ENCODE measurements at regions not wholly inside any gene's neighbourhood (a gene's known extent, or its start where the extent isn't known, plus 50 kb on each side); places are given as distances from the start of the nearest gene placed in this dataset.
"Not testable (repeated sequence)": the region's sequence is repeated elsewhere in the genome, so short reads cannot be mapped to it uniquely, and the experiment has no call there.

- no peak for DNase-seq (ENCODE audit: low read depth in 3 of 3, low spot score in 2 of 3)
Observed at GRCh38 chr3:64438812-64439211, 213.5 kb upstream of the PRICKLE2 start.

- DNase-seq (ENCODE audit: low read depth in 3 of 3, low spot score in 2 of 3), result no peak
Observed at GRCh38 chr3:64438066-64438465, 212.8 kb upstream of the PRICKLE2 start.

- no peak for DNase-seq (ENCODE audit: low read depth in 3 of 3, low spot score in 2 of 3)
Observed at GRCh38 chr3:64437131-64437530, 211.9 kb upstream of the PRICKLE2 start.

- not testable (repeated sequence) for DNase-seq (ENCODE audit: low read depth in 3 of 3, low spot score in 2 of 3)
Observed at GRCh38 chr3:64435023-64435422, 209.8 kb upstream of the PRICKLE2 start.

- no peak for DNase-seq (ENCODE audit: low read depth in 3 of 3, low spot score in 2 of 3)
Observed at GRCh38 chr3:64432870-64433269, 207.6 kb upstream of the PRICKLE2 start.

GRCh38 chr3:64431526-64432091 is 206.3 kb upstream of the PRICKLE2 start:
- DNase-seq (ENCODE audit: low read depth in 3 of 3, low spot score in 2 of 3), result no peak

GRCh38 chr3:64427671-64428070 is 202.4 kb upstream of the PRICKLE2 start:
- no peak for DNase-seq (ENCODE audit: low read depth in 3 of 3, low spot score in 2 of 3)

- no peak for DNase-seq (ENCODE audit: low read depth in 3 of 3, low spot score in 2 of 3)
Observed at GRCh38 chr3:64426551-64426950, 201.3 kb upstream of the PRICKLE2 start.

- DNase-seq (ENCODE audit: low read depth in 3 of 3, low spot score in 2 of 3), result no peak
Observed at GRCh38 chr3:64422932-64423331, 197.7 kb upstream of the PRICKLE2 start.

- DNase-seq (ENCODE audit: low read depth in 3 of 3, low spot score in 2 of 3), result no peak
Observed at GRCh38 chr3:64422192-64422591, 196.9 kb upstream of the PRICKLE2 start.

GRCh38 chr3:64417816-64418215 is 192.6 kb upstream of the PRICKLE2 start:
- no peak for DNase-seq (ENCODE audit: low read depth in 3 of 3, low spot score in 2 of 3)

- DNase-seq (ENCODE audit: low read depth in 3 of 3, low spot score in 2 of 3), result no peak
Observed at GRCh38 chr3:64414043-64414442, 188.8 kb upstream of the PRICKLE2 start.

GRCh38 chr3:64411101-64411500 is 185.8 kb upstream of the PRICKLE2 start:
- DNase-seq (ENCODE audit: low read depth in 3 of 3, low spot score in 2 of 3), result no peak

- no peak for DNase-seq (ENCODE audit: low read depth in 3 of 3, low spot score in 2 of 3)
Observed at GRCh38 chr3:64410226-64410625, 185.0 kb upstream of the PRICKLE2 start.

GRCh38 chr3:64408770-64409169 is 183.5 kb upstream of the PRICKLE2 start:
- DNase-seq (ENCODE audit: low read depth in 3 of 3, low spot score in 2 of 3), result no peak

- DNase-seq (ENCODE audit: low read depth in 3 of 3, low spot score in 2 of 3), result no peak
Observed at GRCh38 chr3:64406271-64406670, 181.0 kb upstream of the PRICKLE2 start.

GRCh38 chr3:64405211-64405835 is 180.1 kb upstream of the PRICKLE2 start:
- no peak for DNase-seq (ENCODE audit: low read depth in 3 of 3, low spot score in 2 of 3)

- DNase-seq (ENCODE audit: low read depth in 3 of 3, low spot score in 2 of 3), result no peak
Observed at GRCh38 chr3:64400706-64401105, 175.4 kb upstream of the PRICKLE2 start.

- peak; percentile 39 to 68 (median 53) for DNase-seq (ENCODE audit: low read depth in 3 of 3, low spot score in 2 of 3)
Observed at GRCh38 chr3:64399205-64399800, 174.0 kb upstream of the PRICKLE2 start.

GRCh38 chr3:64398476-64398875 is 173.2 kb upstream of the PRICKLE2 start:
- DNase-seq (ENCODE audit: low read depth in 3 of 3, low spot score in 2 of 3), result no peak

GRCh38 chr3:64398006-64398405 is 172.7 kb upstream of the PRICKLE2 start:
- no peak for DNase-seq (ENCODE audit: low read depth in 3 of 3, low spot score in 2 of 3)

- DNase-seq (ENCODE audit: low read depth in 3 of 3, low spot score in 2 of 3), result no peak
Observed at GRCh38 chr3:64397573-64397972, 172.3 kb upstream of the PRICKLE2 start.
